Putamen (tissue), 1 donor: ENCODE measurements at regions not wholly inside any gene's neighbourhood (a gene's known extent, or its start where the extent isn't known, plus 50 kb on each side); places are given as distances from the start of the nearest gene placed in this dataset.

ENCODE experiments used
- DNase-seq: peaks from one replicate; pipeline ENCODE4 v3.0.0-alpha.2; 2016; ENCODE audit warnings: low spot score

- no peak for DNase-seq
Measured at GRCh38 chr2:21253311-21254027, 129.7 kb downstream of the TDRD15 start.

GRCh38 chr2:21254170-21254965 lies 130.6 kb downstream of the TDRD15 start:
- no peak for DNase-seq

- DNase-seq = peak; percentile 98
Measured at GRCh38 chr2:21256006-21256405, 132.2 kb downstream of the TDRD15 start.

- no peak for DNase-seq
Measured at GRCh38 chr2:21257621-21258020, 133.9 kb downstream of the TDRD15 start.

- DNase-seq = no peak
Measured at GRCh38 chr2:21258082-21258481, 134.3 kb downstream of the TDRD15 start.

- DNase-seq = no peak
Measured at GRCh38 chr2:21260311-21260710, 136.5 kb downstream of the TDRD15 start.

- no peak for DNase-seq
Measured at GRCh38 chr2:21261591-21261990, 137.8 kb downstream of the TDRD15 start.

- no peak for DNase-seq
Measured at GRCh38 chr2:21262426-21262940, 138.7 kb downstream of the TDRD15 start.

GRCh38 chr2:21263622-21264021 lies 139.9 kb downstream of the TDRD15 start:
- peak; percentile 90 for DNase-seq

GRCh38 chr2:21265752-21266151 lies 142.0 kb downstream of the TDRD15 start:
- DNase-seq = no peak

- DNase-seq = no peak
Measured at GRCh38 chr2:21267232-21267835, 143.6 kb downstream of the TDRD15 start.

- no peak for DNase-seq
Measured at GRCh38 chr2:21268197-21268877, 144.6 kb downstream of the TDRD15 start.

GRCh38 chr2:21268878-21269224 lies 145.1 kb downstream of the TDRD15 start:
- peak; percentile 78 for DNase-seq

GRCh38 chr2:21269382-21269781 lies 145.6 kb downstream of the TDRD15 start:
- no peak for DNase-seq

- DNase-seq = no peak
Measured at GRCh38 chr2:21270083-21270491, 146.3 kb downstream of the TDRD15 start.

GRCh38 chr2:21270708-21271122 lies 146.9 kb downstream of the TDRD15 start:
- DNase-seq = no peak

- DNase-seq = no peak
Measured at GRCh38 chr2:21276163-21276562, 152.4 kb downstream of the TDRD15 start.

- no peak for DNase-seq
Measured at GRCh38 chr2:21277068-21278056, 153.6 kb downstream of the TDRD15 start.

- no peak for DNase-seq
Measured at GRCh38 chr2:21279525-21279924, 155.8 kb downstream of the TDRD15 start.

- DNase-seq = no peak
Measured at GRCh38 chr2:21280793-21281192, 157.0 kb downstream of the TDRD15 start.

GRCh38 chr2:21281384-21281783 lies 157.6 kb downstream of the TDRD15 start:
- no peak for DNase-seq
